Omental fat pad (tissue), 3 donors: ENCODE measurements at regions not wholly inside any gene's neighbourhood (a gene's known extent, or its start where the extent isn't known, plus 50 kb on each side); places are given as distances from the start of the nearest gene placed in this dataset.

Experiments
- ATAC-seq: fragments of 150-250 bp; one replicate; pipeline ENCODE4 v1.9.1; 2016; ENCODE audit warnings: mild to moderate bottlenecking, moderate library complexity; ENCODE audit not compliant: low FRiP score
- DNase-seq: peaks from one replicate; pipeline ENCODE4 v3.0.0-alpha.2; 2019; ENCODE audit warnings: low spot score
- CTCF ChIP-seq, 3 donors: fragments of 450-650 bp; IDR thresholded peaks; one replicate each; pipeline ENCODE4 v1.5.1; 2016 to 2017; ENCODE audit warnings: antibody characterized with exemption in 3 of 3, mild to moderate bottlenecking in 3 of 3, moderate library complexity in 2 of 3

GRCh38 chr5:82419559-82420332, 141.6 kb upstream of the RPS23 start:
- DNase-seq (no peak), ATAC-seq (no peak)
- TF ChIP-seq CTCF (IDR thresholded peaks at IDR 0.05): no peak

- ATAC-seq (no peak), DNase-seq (no peak)
- TF ChIP-seq CTCF (IDR thresholded peaks at IDR 0.05): no peak
Observed at GRCh38 chr5:82418608-82418950, 140.4 kb upstream of the RPS23 start.

- DNase-seq: no peak
- ATAC-seq: no peak
- no peak for TF ChIP-seq CTCF (IDR thresholded peaks at IDR 0.05)
Observed at GRCh38 chr5:82417776-82418607, 139.8 kb upstream of the RPS23 start.

- no peak for ATAC-seq
- no peak for TF ChIP-seq CTCF (IDR thresholded peaks at IDR 0.05)
- no peak for DNase-seq
Observed at GRCh38 chr5:82416512-82416911, 138.4 kb upstream of the RPS23 start.

GRCh38 chr5:82414041-82414388, 135.9 kb upstream of the RPS23 start:
- no peak for DNase-seq
- no peak for TF ChIP-seq CTCF (IDR thresholded peaks at IDR 0.05)
- peak; percentile 14 for ATAC-seq

- no peak for TF ChIP-seq CTCF (IDR thresholded peaks at IDR 0.05)
- peak; percentile 56 for ATAC-seq
- DNase-seq: no peak
Observed at GRCh38 chr5:82413302-82414040, 135.3 kb upstream of the RPS23 start.
